ENCODE measurements at regions not wholly inside any gene's neighbourhood (a gene's known extent, or its start where the extent isn't known, plus 50 kb on each side); places are given as distances from the start of the nearest gene placed in this dataset.
"Not testable (repeated sequence)": the region's sequence is repeated elsewhere in the genome, so short reads cannot be mapped to it uniquely, and the experiment has no call there.

- in situ Hi-C loops (cut with HindIII; ENCODE audit: low sequenced_read_pairs): no loop called here
Measured at GRCh38 chr10:78428579-78428978, 394.9 kb downstream of the RPS24 start.

GRCh38 chr10:78429984-78430383 lies 396.3 kb downstream of the RPS24 start:
- DNase-seq (ENCODE audit: low spot score): no peak
- in situ Hi-C loops (cut with HindIII; ENCODE audit: low sequenced_read_pairs): no loop called here

More at GRCh38 chr10:78428579-78428978, 394.9 kb downstream of the RPS24 start:
- DNase-seq (ENCODE audit: low spot score): no peak

GRCh38 chr10:78432583-78432982 lies 398.9 kb downstream of the RPS24 start:
- in situ Hi-C loops (cut with HindIII; ENCODE audit: low sequenced_read_pairs): no loop called here
- DNase-seq (ENCODE audit: low spot score): no peak

DNA sequence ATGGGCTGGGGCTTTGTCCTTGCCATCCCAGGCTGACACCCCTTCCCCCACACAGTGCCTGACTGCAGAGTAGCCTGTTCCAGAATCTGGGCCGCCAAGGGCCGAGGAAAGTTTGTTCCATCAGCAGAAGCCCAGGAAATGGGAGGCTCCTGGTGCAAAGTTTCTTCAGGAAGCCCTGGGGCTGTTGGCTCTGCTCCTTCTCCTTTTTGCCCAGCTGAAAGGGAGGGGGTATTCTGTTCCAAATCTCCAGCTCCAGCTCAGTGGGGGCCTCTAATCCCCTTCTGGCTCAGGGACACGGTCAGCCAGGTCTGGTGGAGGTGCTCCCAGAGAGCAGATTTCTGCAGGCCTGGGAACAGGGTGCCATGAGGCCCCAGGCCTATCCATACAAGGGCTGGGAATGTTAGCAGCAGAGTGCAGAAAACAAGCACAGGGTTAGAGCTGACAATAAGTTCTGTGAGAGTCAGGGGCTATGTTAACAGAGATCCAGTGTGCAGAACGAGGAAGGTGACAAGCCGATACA lies 399.5 kb downstream of the RPS24 start:
- peak; percentile 61 for DNase-seq (ENCODE audit: low spot score)
- in situ Hi-C loops (cut with HindIII; ENCODE audit: low sequenced_read_pairs): no loop called here

GRCh38 chr10:78433766-78434535 lies 400.3 kb downstream of the RPS24 start:
- DNase-seq (ENCODE audit: low spot score): peak; percentile 97
- in situ Hi-C loops (cut with HindIII; ENCODE audit: low sequenced_read_pairs): no loop called here

DNA sequence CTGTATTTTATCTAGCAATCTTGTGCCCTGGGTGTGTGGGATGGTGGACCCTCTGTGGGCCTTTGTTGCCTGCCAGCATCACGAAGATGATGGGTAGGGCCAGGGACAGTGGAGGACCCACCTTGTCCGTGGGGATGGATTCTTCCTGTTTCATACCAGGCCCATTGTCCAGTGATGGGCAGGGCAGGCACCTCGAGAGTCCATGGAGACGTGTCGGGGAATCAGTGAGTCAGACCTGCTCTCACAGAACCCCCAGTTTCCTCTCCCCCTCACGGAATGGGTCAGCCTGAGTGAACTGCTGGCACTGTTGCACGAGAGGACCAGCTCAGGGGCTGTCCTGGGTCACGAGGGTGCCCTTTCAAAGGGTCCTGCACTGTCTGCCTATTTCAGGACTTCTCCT lies 401.2 kb downstream of the RPS24 start:
- in situ Hi-C loops (cut with HindIII; ENCODE audit: low sequenced_read_pairs): no loop called here
- no peak for DNase-seq (ENCODE audit: low spot score)

- in situ Hi-C loops (cut with HindIII; ENCODE audit: low sequenced_read_pairs): no loop called here
- DNase-seq (ENCODE audit: low spot score): no peak
Measured at GRCh38 chr10:78435484-78436221, 402.0 kb downstream of the RPS24 start.

GRCh38 chr10:78436222-78436573 lies 402.5 kb downstream of the RPS24 start:
- DNase-seq (ENCODE audit: low spot score): no peak
- in situ Hi-C loops (cut with HindIII; ENCODE audit: low sequenced_read_pairs): no loop called here

GRCh38 chr10:78436706-78437406 lies 403.2 kb downstream of the RPS24 start:
- peak; percentile 82 for DNase-seq (ENCODE audit: low spot score)
- in situ Hi-C loops (cut with HindIII; ENCODE audit: low sequenced_read_pairs): no loop called here

DNA sequence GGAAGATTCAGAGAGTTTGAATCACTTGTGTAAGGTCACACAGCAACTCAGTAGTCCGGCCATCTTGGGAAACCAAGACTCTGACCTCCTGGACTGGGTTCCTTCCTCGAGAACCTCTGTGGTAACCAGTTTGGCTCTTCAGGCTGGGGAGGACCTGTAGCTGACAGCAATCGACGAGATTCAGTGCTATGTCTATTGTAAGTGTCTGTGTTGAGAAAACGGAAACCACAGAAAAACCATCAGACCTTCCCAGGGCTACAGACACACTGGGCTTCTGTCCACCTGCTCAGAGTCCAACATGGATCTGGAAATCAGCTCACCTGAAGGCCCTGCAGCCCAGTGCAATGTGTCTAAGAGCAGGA lies 403.7 kb downstream of the RPS24 start:
- in situ Hi-C loops (cut with HindIII; ENCODE audit: low sequenced_read_pairs): no loop called here
- DNase-seq (ENCODE audit: low spot score): no peak

DNA sequence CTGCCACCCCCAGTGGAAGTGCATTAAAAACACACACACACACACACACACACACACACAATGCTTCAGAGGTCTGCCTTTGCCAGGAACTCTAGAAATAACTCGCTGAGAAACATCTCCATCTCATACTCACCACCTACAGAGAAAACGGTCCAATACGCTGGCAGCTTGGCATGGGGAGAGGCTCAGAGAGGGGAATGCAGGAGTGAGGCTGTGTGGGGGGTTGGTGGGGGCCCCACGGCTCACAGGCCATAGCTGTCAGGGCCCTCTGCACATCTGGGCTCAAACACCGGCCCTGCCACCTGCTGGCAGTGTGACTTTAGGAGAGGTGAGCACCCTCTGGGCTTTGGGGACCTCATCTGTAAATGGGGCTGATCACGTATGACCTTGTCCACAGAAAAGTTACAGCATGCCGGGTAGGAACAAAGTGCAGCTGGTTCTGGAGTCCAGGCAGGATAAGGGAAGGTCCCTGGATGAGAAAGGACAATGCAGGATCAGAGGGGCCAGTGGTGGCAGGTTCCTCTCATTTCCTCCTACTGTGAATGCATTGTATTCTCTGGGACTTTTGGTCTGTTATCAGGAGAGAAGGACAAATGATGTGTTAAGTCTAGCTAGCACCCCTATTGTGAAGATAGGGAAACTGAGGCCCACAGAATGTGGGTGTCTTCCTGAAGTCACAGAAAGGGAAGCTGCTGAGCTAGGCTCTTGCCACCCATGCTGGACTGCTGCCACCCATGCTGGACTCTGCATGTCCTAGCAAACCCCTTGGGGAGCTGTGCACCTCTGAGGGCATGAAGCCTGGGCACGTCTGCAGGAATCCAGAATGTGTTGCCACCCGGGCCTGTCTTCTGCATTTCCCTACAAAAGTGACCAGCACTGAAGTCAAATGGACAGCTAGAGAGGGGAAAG lies 404.6 kb downstream of the RPS24 start:
- DNase-seq (ENCODE audit: low spot score): no peak
- in situ Hi-C loops (cut with HindIII; ENCODE audit: low sequenced_read_pairs): no loop called here

- no peak for DNase-seq (ENCODE audit: low spot score)
- in situ Hi-C loops (cut with HindIII; ENCODE audit: low sequenced_read_pairs): no loop called here
Measured at GRCh38 chr10:78438907-78439809, 405.5 kb downstream of the RPS24 start.

GRCh38 chr10:78441010-78441409 lies 407.3 kb downstream of the RPS24 start:
- DNase-seq (ENCODE audit: low spot score): no peak
- in situ Hi-C loops (cut with HindIII; ENCODE audit: low sequenced_read_pairs): no loop called here

DNA sequence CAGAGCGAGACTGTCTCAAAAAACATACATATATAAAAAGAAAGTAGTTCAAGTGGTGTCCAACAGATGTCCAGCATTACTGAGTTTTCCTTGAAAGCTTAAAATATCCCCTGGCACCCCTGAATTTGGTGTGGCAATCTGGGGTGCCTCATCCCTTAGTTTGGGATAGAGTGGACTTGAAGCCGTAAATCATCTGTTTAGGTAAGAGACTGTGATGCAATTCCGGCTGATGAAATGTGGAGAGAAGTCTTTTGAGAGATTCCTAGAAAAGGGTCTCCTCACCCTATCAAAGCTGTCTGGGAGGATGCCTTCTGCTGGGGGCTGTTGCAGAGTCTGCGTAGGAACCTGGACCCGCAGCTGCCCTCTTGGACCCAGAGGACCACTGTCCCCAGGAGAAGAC lies 408.0 kb downstream of the RPS24 start:
- in situ Hi-C loops (cut with HindIII; ENCODE audit: low sequenced_read_pairs): no loop called here
- no peak for DNase-seq (ENCODE audit: low spot score)

DNA sequence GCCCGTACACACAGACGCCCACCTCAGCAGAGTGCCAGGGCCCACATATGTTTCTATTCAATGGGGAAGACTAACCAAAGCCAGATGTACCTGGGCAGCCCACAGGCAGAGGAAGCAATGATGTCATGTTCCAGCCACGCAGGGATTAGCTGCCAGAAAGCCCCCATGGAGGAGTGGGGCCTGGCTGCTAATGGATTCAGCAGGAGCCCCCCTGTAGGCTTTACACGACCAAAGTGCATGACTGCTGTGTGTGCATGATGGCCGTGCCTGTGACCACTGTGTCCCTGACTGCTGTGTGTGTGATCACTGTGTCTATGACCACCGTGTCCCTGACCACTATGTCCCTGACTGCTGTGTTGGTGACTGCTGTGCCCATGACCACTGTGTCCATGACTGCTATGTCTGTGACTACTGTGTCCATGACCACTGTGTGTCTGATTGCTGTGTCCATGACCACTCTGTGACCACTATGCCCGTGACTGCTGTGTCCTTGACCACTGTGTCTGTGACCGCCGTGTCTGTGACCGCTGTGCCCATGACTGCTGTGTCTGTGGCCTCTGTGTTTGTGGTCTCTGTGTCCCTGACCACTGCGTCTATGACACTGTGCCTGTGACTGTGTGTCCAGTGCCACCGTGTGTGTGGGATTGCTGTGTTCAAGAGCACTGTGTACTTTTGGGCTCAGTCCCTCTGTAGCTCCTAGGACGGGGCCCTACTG lies 409.3 kb downstream of the RPS24 start:
- in situ Hi-C loops (cut with HindIII; ENCODE audit: low sequenced_read_pairs): no loop called here
- DNase-seq (ENCODE audit: low spot score): no peak

DNA sequence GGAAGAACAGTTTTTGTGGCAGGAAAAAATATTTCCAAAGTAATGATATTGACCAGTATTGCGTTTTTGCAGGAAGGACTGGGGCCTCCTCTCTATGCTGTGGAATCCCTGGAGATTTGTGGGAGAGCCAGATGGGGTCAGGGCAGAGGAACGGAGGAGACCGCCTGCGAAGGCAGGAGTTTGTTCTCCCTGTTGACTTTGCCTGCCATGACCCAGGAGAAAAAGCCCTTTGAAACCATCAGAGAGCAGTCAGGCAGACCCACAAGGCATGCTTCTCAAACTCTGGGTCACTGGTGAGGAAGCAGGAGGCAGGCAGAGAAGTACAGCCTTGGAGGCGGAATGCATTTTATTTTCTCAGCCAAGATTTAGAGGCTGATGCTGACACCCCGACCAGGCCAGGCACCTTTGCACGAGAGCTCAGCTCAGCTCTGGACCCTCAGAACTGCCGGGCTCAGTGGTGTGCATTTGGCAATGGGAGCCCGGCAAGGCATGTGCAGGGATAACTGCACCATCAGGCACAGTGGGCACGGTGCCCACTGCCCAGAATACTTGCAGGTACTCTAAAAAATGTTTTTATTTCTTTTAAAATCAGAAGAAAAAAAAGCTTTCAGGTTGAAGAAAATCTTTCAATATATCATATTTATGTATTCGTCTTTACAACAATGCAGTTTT lies 410.4 kb downstream of the RPS24 start:
- in situ Hi-C loops (cut with HindIII; ENCODE audit: low sequenced_read_pairs): no loop called here
- DNase-seq (ENCODE audit: low spot score): peak; percentile 64

GRCh38 chr10:78444741-78445140 lies 411.1 kb downstream of the RPS24 start:
- DNase-seq (ENCODE audit: low spot score); in situ Hi-C loops (cut with HindIII; ENCODE audit: low sequenced_read_pairs): not testable (repeated sequence)
